Endothelial cell of umbilical vein (primary cell): ENCODE measurements at regions not wholly inside any gene's neighbourhood (a gene's known extent, or its start where the extent isn't known, plus 50 kb on each side); places are given as distances from the start of the nearest gene placed in this dataset.

ENCODE experiments used
- BruUV-seq: library from RNA; stranded (reverse); fragments of 400-500 nt; replicated peaks from 2 replicates; lab custom pipeline; 2021; lab: Mats Ljungman, UMichigan
- CTCF ChIA-PET: fragments of 300-600, 350-600 bp; sonication (Branson Sonifier 250); formaldehyde crosslinking; loops from one replicate; lab custom pipeline; 2021; ENCODE audit warnings: antibody characterized with exemption, inconsistent platforms; lab: Charles Lee
- POLR2A ChIA-PET: fragments of 300-600, 350-600 bp; sonication (Branson Sonifier 250); formaldehyde crosslinking; loops from one replicate; lab custom pipeline; 2021; ENCODE audit warnings: antibody characterized with exemption, inconsistent platforms; lab: Charles Lee
- DNase-seq: peaks from one replicate; pipeline ENCODE4 v3.0.0-alpha.2; 2011; ENCODE audit warnings: low read depth, low spot score
- FAIRE-seq: peaks from 2 replicates; lab custom pipeline; 2011; peaks lifted over from hg19 to GRCh38; lab: Jason Lieb, UNC
- H2AFZ ChIP-seq: 2 replicates; pipeline ENCODE4 v1.6.0; 2012; ENCODE audit warnings: low read depth, low read length, control low read depth, inconsistent platforms
- H3K27ac ChIP-seq: 2 replicates; pipeline ENCODE4 v1.5.1; 2011; ENCODE audit warnings: low read depth, mild to moderate bottlenecking, control low read depth, low read length, moderate library complexity; ENCODE audit not compliant: insufficient read depth
- H3K27me3 ChIP-seq, 2 experiments: 2 replicates each; pipeline versions ENCODE4 v1.6.0 to v1.6.1; 2011; ENCODE audit warnings: low read length in 2 of 2, mixed read lengths in 1 of 2; ENCODE audit not compliant: control insufficient read depth in 2 of 2, insufficient read depth in 2 of 2
- H3K36me3 ChIP-seq, 2 experiments: 2 replicates in 1 of 2; 3 replicates in 1 of 2; pipeline ENCODE4 v1.5.1; 2011; ENCODE audit warnings: low read length in 2 of 2, mild to moderate bottlenecking in 1 of 2, moderate library complexity in 1 of 2; ENCODE audit not compliant: control insufficient read depth in 2 of 2, insufficient read depth in 2 of 2; ENCODE audit errors: extremely low read depth in 1 of 2
- H3K4me1 ChIP-seq: 3 replicates; pipeline ENCODE4 v1.5.1; 2011; ENCODE audit warnings: mild to moderate bottlenecking, low read length; ENCODE audit not compliant: control insufficient read depth, insufficient read depth; ENCODE audit errors: extremely low read depth
- H3K4me2 ChIP-seq: 2 replicates; pipeline ENCODE4 v1.6.1; 2011; ENCODE audit warnings: low read length, control low read depth, mixed read lengths; ENCODE audit not compliant: insufficient read depth
- H3K4me3 ChIP-seq, 3 experiments: fragments of 200-600 bp in 1 of 3; sonication (generic), shearing (Covaris generic) in 1 of 3; replicated peaks in 1 of 3; 2 replicates each; pipeline ENCODE4 v1.5.1; 2011 to 2016; ENCODE audit warnings: control low read depth in 3 of 3, low read length in 3 of 3, mild to moderate bottlenecking in 2 of 3, inconsistent platforms in 1 of 3, low read depth in 1 of 3, moderate library complexity in 1 of 3; ENCODE audit not compliant: insufficient read depth in 1 of 3
- H3K79me2 ChIP-seq: 2 replicates; pipeline ENCODE4 v1.6.0; 2012; ENCODE audit warnings: low read length, inconsistent platforms; ENCODE audit not compliant: control insufficient read depth, insufficient read depth
- H3K9ac ChIP-seq: replicated peaks from 2 replicates; pipeline ENCODE3; 2011; ENCODE audit warnings: low read length, control low read depth; ENCODE audit not compliant: insufficient read depth; ENCODE audit errors: extremely low read depth
- H3K9me1 ChIP-seq: replicated peaks from 3 replicates; pipeline ENCODE4 v1.6.0; 2011; ENCODE audit warnings: mild to moderate bottlenecking, low read length; ENCODE audit not compliant: control insufficient read depth, insufficient read depth; ENCODE audit errors: extremely low read depth
- H3K9me3 ChIP-seq: replicated peaks from 2 replicates; pipeline ENCODE4 v1.5.1; 2012; ENCODE audit warnings: low read length, inconsistent platforms; ENCODE audit not compliant: control insufficient read depth, insufficient read depth
- H4K20me1 ChIP-seq: replicated peaks from 2 replicates; pipeline ENCODE3; 2011; ENCODE audit warnings: mild to moderate bottlenecking, low read length; ENCODE audit not compliant: control insufficient read depth, insufficient read depth; ENCODE audit errors: extremely low read depth
- EZH2 ChIP-seq: IDR thresholded peaks from 2 replicates; pipeline ENCODE4 v1.6.1; 2012; ENCODE audit warnings: borderline replicate concordance, low read depth, mild to moderate bottlenecking, moderate library complexity, low read length, inconsistent platforms; ENCODE audit not compliant: severe bottlenecking
- FOS ChIP-seq: IDR thresholded peaks from 2 replicates; pipeline ENCODE4 v1.6.1; 2011; ENCODE audit warnings: mild to moderate bottlenecking, low read length, moderate library complexity, borderline replicate concordance; ENCODE audit not compliant: insufficient read depth
- GATA2 ChIP-seq: IDR thresholded peaks from 2 replicates; pipeline ENCODE4 v1.7.0; 2011; ENCODE audit warnings: low read depth, mild to moderate bottlenecking, moderate library complexity, mixed read lengths, low read length; ENCODE audit not compliant: insufficient read length, insufficient read depth
- JUN ChIP-seq: IDR thresholded peaks from 2 replicates; pipeline ENCODE4 v1.6.1; 2011; ENCODE audit warnings: borderline replicate concordance, low read depth; ENCODE audit not compliant: insufficient read length, insufficient read depth
- MYC ChIP-seq: IDR thresholded peaks from one replicate; pipeline ENCODE4 v1.6.1; 2011; ENCODE audit warnings: mild to moderate bottlenecking, low read depth, low read length
- POLR2A ChIP-seq: IDR thresholded peaks from 2 replicates; pipeline ENCODE4 v1.6.1; 2012; ENCODE audit warnings: low read depth, mild to moderate bottlenecking, control low read depth, low read length
- POLR2AphosphoS5 ChIP-seq: IDR thresholded peaks from 2 replicates; pipeline ENCODE4 v1.6.1; 2012; ENCODE audit warnings: low read depth, mild to moderate bottlenecking, control low read depth, low read length, moderate library complexity; ENCODE audit not compliant: insufficient read depth
- dilution Hi-C: fragments of 300-500 bp; cut with MboI; formaldehyde crosslinking; loops from one replicate; pipeline ENCODE4 v1.15.0; 2019; ENCODE audit warnings: low sequenced_read_pairs; ENCODE audit not compliant: extremely low pct_ligation_motif_present
- intact Hi-C: fragments of 100-400 bp; cut with micrococcal nuclease; formaldehyde crosslinking; loops from one replicate; pipeline ENCODE4 v1.10.0; 2022
- TF ChIP-seq, protein P1 (sequence below): IDR thresholded peaks from 2 replicates; pipeline ENCODE4 v1.6.1; 2011; ENCODE audit not compliant: insufficient read depth, insufficient read length
- TF ChIP-seq, protein P2 (sequence below), 2 donors: IDR thresholded peaks; 1 replicate in 1 of 2; 2 replicates in 1 of 2; pipeline ENCODE4 v1.5.1; 2011; ENCODE audit warnings: low read length in 2 of 2, mild to moderate bottlenecking in 2 of 2, moderate library complexity in 2 of 2, control low read depth in 1 of 2, inconsistent platforms in 1 of 2, low read depth in 1 of 2; ENCODE audit not compliant: insufficient read depth in 1 of 2; ENCODE audit errors: extremely low read depth in 1 of 2

DNA sequence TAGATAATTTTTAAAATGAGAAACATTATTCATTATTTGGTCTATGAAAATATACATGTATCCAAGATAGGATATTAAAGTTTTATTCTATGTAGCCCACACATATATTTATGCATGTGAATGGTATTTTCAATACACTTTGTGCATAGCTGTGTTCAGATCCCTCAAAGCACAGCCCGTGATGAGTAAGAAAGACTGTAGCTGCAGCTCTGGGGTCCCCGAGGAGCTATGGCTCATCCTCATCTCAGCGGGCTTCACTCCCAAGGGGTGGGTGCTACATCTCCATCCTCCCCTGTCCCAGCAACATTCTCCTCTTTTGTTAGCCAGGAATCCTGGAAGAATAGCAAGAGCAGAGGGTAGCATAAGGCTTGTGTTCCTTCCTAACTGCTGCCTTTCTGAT lies 130.8 kb downstream of the SAMD5 start:
- no peaks in the 10 kb centered on the region for H3K9me3 ChIP-seq
- H3K27ac ChIP-seq: no peak overlapping the region
- no peaks in the 10 kb centered on the region for H3K4me1 ChIP-seq
- no peak overlapping the region for H3K4me3 ChIP-seq
- H3K9me1 ChIP-seq: no peaks in the 10 kb centered on the region
- FAIRE-seq: no peak
- no peaks in the 10 kb centered on the region for H3K79me2 ChIP-seq
- POLR2A ChIA-PET: no interaction called here
- no peak overlapping the region for H3K9ac ChIP-seq
- no TSS peak for BruUV-seq
- dilution Hi-C loops: no loop called here
- DNase-seq: no peak
- H3K27me3 ChIP-seq: no peaks in the 10 kb centered on the region
- TF ChIP-seq JUN: no peak
- no peak for TF ChIP-seq EZH2
- no peak for TF ChIP-seq FOS
- TF ChIP-seq, protein P1, sequence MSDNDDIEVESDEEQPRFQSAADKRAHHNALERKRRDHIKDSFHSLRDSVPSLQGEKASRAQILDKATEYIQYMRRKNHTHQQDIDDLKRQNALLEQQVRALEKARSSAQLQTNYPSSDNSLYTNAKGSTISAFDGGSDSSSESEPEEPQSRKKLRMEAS: no peak
- no peak for TF ChIP-seq GATA2
- intact Hi-C loops: no loop called here
- H3K36me3 ChIP-seq: no peaks in the 10 kb centered on the region
- H3K4me2 ChIP-seq: no peak overlapping the region
- CTCF ChIA-PET: interaction anchor here (0.6 kb wide), 1 partner anchor 13 kb away, joined by 3 read pairs; no protein-coding TSS in a partner anchor
- H4K20me1 ChIP-seq: no peaks in the 10 kb centered on the region
- H2AFZ ChIP-seq: no peak overlapping the region

- intact Hi-C loops (no loop called here), dilution Hi-C loops (no loop called here)
- ChIA-PET CTCF (no interaction called here), POLR2A (no interaction called here)
- no peaks in the 10 kb centered on the region for H3K9me1 ChIP-seq
- DNase-seq (no peak), FAIRE-seq (no peak)
- H3K4me1 ChIP-seq: no peaks in the 10 kb centered on the region
- H2AFZ ChIP-seq: no peak overlapping the region
- no peaks in the 10 kb centered on the region for H4K20me1 ChIP-seq
- no peaks in the 10 kb centered on the region for H3K27me3 ChIP-seq
- TF ChIP-seq, protein P1: no peak
- no peak for TF ChIP-seq POLR2A
- TF ChIP-seq, protein P2, sequence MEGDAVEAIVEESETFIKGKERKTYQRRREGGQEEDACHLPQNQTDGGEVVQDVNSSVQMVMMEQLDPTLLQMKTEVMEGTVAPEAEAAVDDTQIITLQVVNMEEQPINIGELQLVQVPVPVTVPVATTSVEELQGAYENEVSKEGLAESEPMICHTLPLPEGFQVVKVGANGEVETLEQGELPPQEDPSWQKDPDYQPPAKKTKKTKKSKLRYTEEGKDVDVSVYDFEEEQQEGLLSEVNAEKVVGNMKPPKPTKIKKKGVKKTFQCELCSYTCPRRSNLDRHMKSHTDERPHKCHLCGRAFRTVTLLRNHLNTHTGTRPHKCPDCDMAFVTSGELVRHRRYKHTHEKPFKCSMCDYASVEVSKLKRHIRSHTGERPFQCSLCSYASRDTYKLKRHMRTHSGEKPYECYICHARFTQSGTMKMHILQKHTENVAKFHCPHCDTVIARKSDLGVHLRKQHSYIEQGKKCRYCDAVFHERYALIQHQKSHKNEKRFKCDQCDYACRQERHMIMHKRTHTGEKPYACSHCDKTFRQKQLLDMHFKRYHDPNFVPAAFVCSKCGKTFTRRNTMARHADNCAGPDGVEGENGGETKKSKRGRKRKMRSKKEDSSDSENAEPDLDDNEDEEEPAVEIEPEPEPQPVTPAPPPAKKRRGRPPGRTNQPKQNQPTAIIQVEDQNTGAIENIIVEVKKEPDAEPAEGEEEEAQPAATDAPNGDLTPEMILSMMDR (IDR thresholded peaks at IDR 0.05; ENCODE audit: extremely low read depth in 1 of 2, insufficient read depth in 1 of 2, low read depth in 1 of 2, low read length in 2 of 2): no peak
- no peak for TF ChIP-seq EZH2
- TF ChIP-seq FOS: no peak
- TF ChIP-seq JUN: no peak
- TF ChIP-seq POLR2AphosphoS5: no peak
- no peak for TF ChIP-seq GATA2
- TF ChIP-seq MYC: no peak
- no TSS peak for BruUV-seq
- H3K27ac ChIP-seq: no peak overlapping the region
- no peak overlapping the region for H3K9ac ChIP-seq
- H3K4me3 ChIP-seq: no peak overlapping the region
- no peaks in the 10 kb centered on the region for H3K79me2 ChIP-seq
- no peak overlapping the region for H3K4me2 ChIP-seq
- H3K36me3 ChIP-seq: no peaks in the 10 kb centered on the region
- no peaks in the 10 kb centered on the region for H3K9me3 ChIP-seq
These were observed 132.1 kb downstream of the SAMD5 start for GRCh38 chr6:147640606-147641005.
